OCI-LY7 (cell line): ENCODE measurements at regions not wholly inside any gene's neighbourhood (a gene's known extent, or its start where the extent isn't known, plus 50 kb on each side); places are given as distances from the start of the nearest gene placed in this dataset.

ENCODE experiments used
- BruUV-seq: library from RNA; stranded (reverse); fragments of 400-500 nt; replicated peaks from 2 replicates; lab custom pipeline; 2021; lab: Mats Ljungman, UMichigan
- CTCF ChIA-PET: fragments of 300-600 bp; sonication (Branson Sonifier 250); formaldehyde crosslinking; loops from one replicate; lab custom pipeline; 2022; ENCODE audit warnings: antibody characterized with exemption; ENCODE audit not compliant: unreplicated experiment; lab: Charles Lee
- POLR2A ChIA-PET: fragments of 300-600 bp; sonication (Branson Sonifier 250); formaldehyde crosslinking; loops from one replicate; lab custom pipeline; 2022; ENCODE audit warnings: antibody characterized with exemption; lab: Charles Lee
- DNase-seq: peaks from one replicate; pipeline ENCODE4 v3.0.0-alpha.2; 2015; ENCODE audit warnings: low spot score
- H2AFZ ChIP-seq: fragments of 200-600 bp; sonication (generic), shearing (Covaris generic); 2 replicates; pipeline ENCODE4 v1.6.1; 2014; ENCODE audit warnings: mild to moderate bottlenecking, antibody characterized with exemption, low read length, moderate library complexity
- H3K27ac ChIP-seq: fragments of 200-600 bp; sonication (generic); 2 replicates; pipeline ENCODE4 v1.5.1; 2014; ENCODE audit warnings: mixed run types, low read depth, mild to moderate bottlenecking, moderate library complexity, low read length, inconsistent platforms; ENCODE audit not compliant: poor library complexity, severe bottlenecking
- H3K36me3 ChIP-seq: fragments of 200-600 bp; sonication (generic); 2 replicates; pipeline ENCODE4 v1.6.1; 2014; ENCODE audit warnings: mild to moderate bottlenecking, antibody characterized with exemption, low read length, moderate library complexity, mixed read lengths; ENCODE audit not compliant: insufficient read depth
- H3K4me1 ChIP-seq: fragments of 200-600 bp; sonication (generic); 2 replicates; pipeline ENCODE4 v1.5.1; 2014; ENCODE audit warnings: mild to moderate bottlenecking, low read length; ENCODE audit not compliant: insufficient read depth, poor library complexity, severe bottlenecking
- H3K4me2 ChIP-seq: fragments of 200-600 bp; sonication (generic); 2 replicates; pipeline ENCODE4 v1.6.1; 2014; ENCODE audit warnings: mild to moderate bottlenecking, low read length
- H3K4me3 ChIP-seq: fragments of 200-600 bp; sonication (generic); 2 replicates; pipeline ENCODE4 v1.5.1; 2014; ENCODE audit warnings: mild to moderate bottlenecking, low read depth, low read length; ENCODE audit not compliant: poor library complexity, severe bottlenecking
- H3K79me2 ChIP-seq: fragments of 200-600 bp; sonication (generic); 2 replicates; pipeline ENCODE4 v1.6.1; 2016; ENCODE audit warnings: low read depth, mild to moderate bottlenecking, low read length, moderate library complexity, mixed read lengths; ENCODE audit not compliant: insufficient read depth
- H3K9me2 ChIP-seq: fragments of 200-600 bp; sonication (generic); 2 replicates; pipeline ENCODE4 v1.6.1; 2016; ENCODE audit warnings: mild to moderate bottlenecking, low read length, mixed read lengths; ENCODE audit not compliant: insufficient read depth
- H3K9me3 ChIP-seq: fragments of 200-600 bp; sonication (generic); 2 replicates; pipeline ENCODE4 v1.6.1; 2014; ENCODE audit warnings: mild to moderate bottlenecking, mixed run types, low read length, mixed read lengths
- H4K20me1 ChIP-seq: fragments of 200-600 bp; sonication (generic); 2 replicates; pipeline ENCODE4 v1.6.1; 2014; ENCODE audit warnings: mild to moderate bottlenecking, antibody characterized with exemption, low read length, moderate library complexity, mixed read lengths; ENCODE audit not compliant: insufficient read depth
- CTCF ChIP-seq: fragments of 200-600 bp; sonication (generic); conservative IDR thresholded peaks from 2 replicates; pipeline ENCODE4 v1.5.1; 2014; ENCODE audit warnings: mild to moderate bottlenecking, antibody characterized with exemption, low read length, moderate library complexity, mixed read lengths
- EZH2phosphoT487 ChIP-seq: fragments of 200-600 bp; sonication (generic); IDR thresholded peaks from 2 replicates; pipeline ENCODE4 v1.6.1; 2018; ENCODE audit warnings: low read depth, borderline replicate concordance, mild to moderate bottlenecking, mixed run types, antibody characterized with exemption, low read length, moderate library complexity, mixed read lengths
- intact Hi-C: fragments of 100-400 bp; cut with micrococcal nuclease; formaldehyde crosslinking; loops from one replicate; pipeline ENCODE4 v1.10.0; 2022; ENCODE audit not compliant: unreplicated experiment

- no peak for DNase-seq
- TF ChIP-seq EZH2phosphoT487 = no peak
- TF ChIP-seq CTCF = no peak
- Histone ChIP-seq H2AFZ (no peak overlapping the region), H3K4me3 (no peak overlapping the region), H3K4me2 (no peak overlapping the region), H3K9me2 (no peaks in the 10 kb centered on the region), H4K20me1 (no peaks in the 10 kb centered on the region), H3K9me3 (no peaks in the 10 kb centered on the region), H3K4me1 (no peaks in the 10 kb centered on the region), H3K36me3 (no peaks in the 10 kb centered on the region), H3K27ac (no peak overlapping the region), H3K79me2 (no peaks in the 10 kb centered on the region)
- BruUV-seq = no TSS peak
- ChIA-PET CTCF (no interaction called here), POLR2A (no interaction called here)
- intact Hi-C loops = no loop called here
Observed at GRCh38 chr12:24027352-24027751, 77.9 kb upstream of the SOX5 start.

- ChIA-PET POLR2A (interaction anchor here (0.6 kb wide), 2 partner anchors 57 to 244 kb away, joined by 3 read pairs; no protein-coding TSS in a partner anchor), CTCF (no interaction called here)
- Histone ChIP-seq H4K20me1 (no peaks in the 10 kb centered on the region), H3K4me3 (no peak overlapping the region), H3K4me1 (no peaks in the 10 kb centered on the region), H3K9me3 (no peaks in the 10 kb centered on the region), H3K4me2 (no peak overlapping the region), H3K36me3 (no peaks in the 10 kb centered on the region), H3K79me2 (no peaks in the 10 kb centered on the region), H3K27ac (no peak overlapping the region), H2AFZ (no peak overlapping the region), H3K9me2 (no peaks in the 10 kb centered on the region)
- no peak for DNase-seq
- no peak for TF ChIP-seq EZH2phosphoT487
- TF ChIP-seq CTCF = peak; percentile 65
- no TSS peak for BruUV-seq
- intact Hi-C loops = no loop called here
Observed at GRCh38 chr12:24025153-24025798, 75.8 kb upstream of the SOX5 start.

- ChIA-PET POLR2A (interaction anchor here (0.6 kb wide), 1 partner anchor 228 kb away, joined by 3 read pairs; no protein-coding TSS in a partner anchor), CTCF (no interaction called here)
- Histone ChIP-seq H2AFZ (no peak overlapping the region), H4K20me1 (no peaks in the 10 kb centered on the region), H3K4me2 (no peak overlapping the region), H3K4me1 (no peaks in the 10 kb centered on the region), H3K9me3 (no peaks in the 10 kb centered on the region), H3K4me3 (no peak overlapping the region), H3K36me3 (no peaks in the 10 kb centered on the region), H3K27ac (no peak overlapping the region), H3K79me2 (no peaks in the 10 kb centered on the region), H3K9me2 (no peaks in the 10 kb centered on the region)
- no peak for DNase-seq
- no TSS peak for BruUV-seq
- no peak for TF ChIP-seq CTCF
- no peak for TF ChIP-seq EZH2phosphoT487
- intact Hi-C loops = no loop called here
Observed at GRCh38 chr12:24023081-24023480, 73.6 kb upstream of the SOX5 start.
